Esophagus squamous epithelium (tissue), 5 donors: ENCODE measurements at regions not wholly inside any gene's neighbourhood (a gene's known extent, or its start where the extent isn't known, plus 50 kb on each side); places are given as distances from the start of the nearest gene placed in this dataset.

Experiments used
- DNase-seq: peaks from one replicate; lab custom pipeline; 2025; lab: John Stamatoyannopoulos, UW
- H3K27ac ChIP-seq, 4 donors: fragments of 200-600 bp; sonication (generic); one replicate each; pipeline ENCODE4 v1.5.1; 2016 to 2019; ENCODE audit warnings: mild to moderate bottlenecking in 1 of 4
- H3K27me3 ChIP-seq, 4 donors: fragments of 200-600 bp; sonication (generic); 1 replicate in 3 of 4; 2 replicates in 1 of 4; pipeline versions ENCODE4 v1.5.1 to v1.6.0; 2017 to 2021; ENCODE audit warnings: antibody characterized with exemption in 1 of 4
- H3K36me3 ChIP-seq, 3 donors: fragments of 200-600 bp; sonication (generic); one replicate each; pipeline ENCODE4 v1.5.1; 2016 to 2019
- H3K4me1 ChIP-seq, 3 donors: fragments of 200-600 bp; sonication (generic); one replicate each; pipeline ENCODE4 v1.5.1; 2017 to 2019
- H3K4me3 ChIP-seq, 4 donors: fragments of 200-600 bp; sonication (generic); 1 replicate in 3 of 4; 2 replicates in 1 of 4; pipeline ENCODE4 v1.5.1; 2016 to 2019; ENCODE audit warnings: mild to moderate bottlenecking in 2 of 4, moderate library complexity in 1 of 4
- H3K9me3 ChIP-seq, 3 donors: fragments of 200-600 bp; sonication (generic); one replicate each; pipeline ENCODE4 v1.5.1; 2016 to 2019
- POLR2A ChIP-seq, 4 donors: fragments of 450-650 bp; IDR thresholded peaks; one replicate each; pipeline ENCODE4 v1.6.1; 2017; ENCODE audit warnings: antibody characterized with exemption in 4 of 4, mild to moderate bottlenecking in 4 of 4, moderate library complexity in 3 of 4
- WGBS, 2 donors: methylation state at CpG; one replicate each; pipeline ENCODE4 v1.1.5; 2018; 5-methylcytosine and 5-hydroxymethylcytosine counted together
- intact Hi-C: fragments of 100-400 bp; cut with DNase I; formaldehyde crosslinking; loops from one replicate; pipeline ENCODE4 v1.15.0; 2022
- TF ChIP-seq, protein P1 (sequence below), 6 experiments: fragments of 450-650 bp in 4 of 6; fragments of 200-600 bp in 2 of 6; sonication (generic) in 2 of 6; IDR thresholded peaks; one replicate each; pipeline ENCODE4 v1.5.1; 2016 to 2019; ENCODE audit warnings: antibody characterized with exemption in 6 of 6, mild to moderate bottlenecking in 4 of 6, moderate library complexity in 4 of 6
- donor health status: DM: yes; HTN: yes; CAD: no.

DNA sequence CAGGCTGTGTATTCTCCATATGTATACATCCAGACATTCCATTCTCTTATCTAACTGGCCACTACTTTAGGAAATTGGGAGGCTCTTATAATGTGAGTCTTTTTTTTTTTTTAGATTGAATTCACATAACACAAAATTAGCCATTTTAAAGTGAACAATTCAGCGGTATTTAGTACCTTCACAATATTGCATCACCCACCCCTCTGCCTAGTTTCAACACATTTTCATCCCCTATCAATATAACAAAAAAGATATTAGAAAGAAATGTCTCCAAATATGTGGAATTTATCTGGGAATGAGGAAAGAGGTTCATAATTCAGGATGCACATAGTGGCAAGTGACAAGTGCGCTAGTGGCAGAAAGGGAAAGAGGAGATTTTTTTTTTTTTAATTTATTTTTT, 228.5 kb downstream of the ICE1 start:
- H3K4me1 ChIP-seq, result no peaks in the 10 kb centered on the region
- H3K4me3 ChIP-seq, result no peak overlapping the region
- TF ChIP-seq POLR2A (IDR thresholded peaks at IDR 0.05), result no peak
- TF ChIP-seq, protein P1, sequence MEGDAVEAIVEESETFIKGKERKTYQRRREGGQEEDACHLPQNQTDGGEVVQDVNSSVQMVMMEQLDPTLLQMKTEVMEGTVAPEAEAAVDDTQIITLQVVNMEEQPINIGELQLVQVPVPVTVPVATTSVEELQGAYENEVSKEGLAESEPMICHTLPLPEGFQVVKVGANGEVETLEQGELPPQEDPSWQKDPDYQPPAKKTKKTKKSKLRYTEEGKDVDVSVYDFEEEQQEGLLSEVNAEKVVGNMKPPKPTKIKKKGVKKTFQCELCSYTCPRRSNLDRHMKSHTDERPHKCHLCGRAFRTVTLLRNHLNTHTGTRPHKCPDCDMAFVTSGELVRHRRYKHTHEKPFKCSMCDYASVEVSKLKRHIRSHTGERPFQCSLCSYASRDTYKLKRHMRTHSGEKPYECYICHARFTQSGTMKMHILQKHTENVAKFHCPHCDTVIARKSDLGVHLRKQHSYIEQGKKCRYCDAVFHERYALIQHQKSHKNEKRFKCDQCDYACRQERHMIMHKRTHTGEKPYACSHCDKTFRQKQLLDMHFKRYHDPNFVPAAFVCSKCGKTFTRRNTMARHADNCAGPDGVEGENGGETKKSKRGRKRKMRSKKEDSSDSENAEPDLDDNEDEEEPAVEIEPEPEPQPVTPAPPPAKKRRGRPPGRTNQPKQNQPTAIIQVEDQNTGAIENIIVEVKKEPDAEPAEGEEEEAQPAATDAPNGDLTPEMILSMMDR (IDR thresholded peaks at IDR 0.05), result no peak
- H3K27me3 ChIP-seq, result no peaks in the 10 kb centered on the region
- no peak for DNase-seq
- no peak overlapping the region for H3K27ac ChIP-seq
- no peaks in the 10 kb centered on the region for H3K9me3 ChIP-seq
- intact Hi-C loops, result no loop called here
- no peaks in the 10 kb centered on the region for H3K36me3 ChIP-seq
- WGBS, 2 donors, result 92 to 98% methylated on average over 2 of the region's 2 CpGs

DNA sequence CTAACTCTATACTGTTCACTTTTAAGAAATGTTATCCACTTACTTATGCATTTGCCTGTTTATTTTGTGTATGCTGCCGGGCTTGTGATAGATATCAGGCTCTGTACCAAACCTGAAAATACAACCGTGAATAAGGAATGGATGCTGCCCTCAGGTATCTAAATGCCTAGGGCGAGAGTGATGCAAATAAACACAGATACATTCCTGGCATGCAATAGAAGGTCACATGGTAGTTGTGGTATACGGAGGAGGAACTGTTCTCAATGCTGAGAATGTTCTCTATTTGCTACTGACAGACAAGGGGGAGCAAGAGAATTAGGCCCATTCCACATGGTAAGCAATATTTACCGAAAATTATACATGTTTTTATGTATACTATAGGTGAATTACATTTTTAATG, 227.8 kb downstream of the ICE1 start:
- H3K9me3 ChIP-seq, result no peaks in the 10 kb centered on the region
- no peaks in the 10 kb centered on the region for H3K4me1 ChIP-seq
- H3K27me3 ChIP-seq, result no peaks in the 10 kb centered on the region
- DNase-seq, result no peak
- H3K36me3 ChIP-seq, result no peaks in the 10 kb centered on the region
- 44 to 46% methylated on average over 5 of the region's 5 CpGs for WGBS, 2 donors
- TF ChIP-seq POLR2A (IDR thresholded peaks at IDR 0.05), result no peak
- TF ChIP-seq, protein P1 (IDR thresholded peaks at IDR 0.05), result no peak
- H3K4me3 ChIP-seq, result no peak overlapping the region
- intact Hi-C loops, result no loop called here
- no peak overlapping the region for H3K27ac ChIP-seq

DNA sequence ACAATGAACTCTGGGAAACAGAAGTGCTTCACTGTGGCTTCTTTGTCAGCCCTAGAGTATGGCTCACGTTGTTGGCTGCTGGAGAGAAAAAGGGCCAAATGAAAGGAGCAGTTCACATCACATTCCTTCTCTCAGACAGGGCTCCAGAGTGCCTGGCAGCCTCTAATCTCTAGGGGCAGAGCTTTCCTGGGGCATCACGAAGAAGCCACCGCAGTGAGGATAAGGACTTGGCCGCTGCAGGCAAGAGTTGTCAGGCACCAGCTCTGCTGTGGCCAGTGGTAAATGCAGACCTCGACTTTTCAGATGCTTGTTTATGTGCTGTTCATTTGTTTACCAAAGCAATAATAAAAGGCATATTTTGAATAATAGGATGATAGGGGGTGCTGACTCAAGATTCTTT, 227.2 kb downstream of the ICE1 start:
- TF ChIP-seq POLR2A (IDR thresholded peaks at IDR 0.05), result no peak
- TF ChIP-seq, protein P1 (IDR thresholded peaks at IDR 0.05), result no peak
- 20 to 83% methylated on average over 1 to 4 of the region's 5 CpGs for WGBS, 2 donors
- H3K27me3 ChIP-seq, result no peaks in the 10 kb centered on the region
- DNase-seq, result no peak
- no peaks in the 10 kb centered on the region for H3K4me1 ChIP-seq
- no peaks in the 10 kb centered on the region for H3K36me3 ChIP-seq
- no peak overlapping the region for H3K27ac ChIP-seq
- no peak overlapping the region for H3K4me3 ChIP-seq
- intact Hi-C loops, result no loop called here
- no peaks in the 10 kb centered on the region for H3K9me3 ChIP-seq

DNA sequence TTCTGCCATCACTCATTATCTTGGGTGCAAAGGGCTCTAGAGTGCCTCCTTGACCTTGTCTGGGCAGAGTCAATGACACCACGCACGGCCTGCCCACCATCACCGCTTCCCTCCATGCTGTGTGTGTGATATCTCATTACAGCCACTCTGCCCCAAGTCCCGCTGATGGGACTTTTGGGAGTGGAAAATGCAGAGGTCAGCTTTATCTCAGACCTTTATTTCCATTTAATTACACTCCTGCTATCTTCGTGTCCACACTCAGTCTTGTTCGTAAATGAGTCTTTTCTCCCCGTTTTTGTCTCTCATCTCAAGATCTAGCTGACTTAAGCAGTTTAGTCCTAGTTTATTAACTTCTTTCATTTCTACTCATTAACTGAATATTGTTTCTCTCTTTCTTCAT, 226.2 kb downstream of the ICE1 start:
- no peak overlapping the region for H3K27ac ChIP-seq
- TF ChIP-seq POLR2A (IDR thresholded peaks at IDR 0.05), result no peak
- TF ChIP-seq, protein P1 (IDR thresholded peaks at IDR 0.05), result no peak
- DNase-seq, result no peak
- no peak overlapping the region for H3K4me3 ChIP-seq
- 88 to 90% methylated on average over 7 of the region's 7 CpGs for WGBS, 2 donors
- no peaks in the 10 kb centered on the region for H3K36me3 ChIP-seq
- intact Hi-C loops, result no loop called here
- H3K4me1 ChIP-seq, result no peaks in the 10 kb centered on the region
- no peaks in the 10 kb centered on the region for H3K27me3 ChIP-seq
- H3K9me3 ChIP-seq, result no peaks in the 10 kb centered on the region

DNA sequence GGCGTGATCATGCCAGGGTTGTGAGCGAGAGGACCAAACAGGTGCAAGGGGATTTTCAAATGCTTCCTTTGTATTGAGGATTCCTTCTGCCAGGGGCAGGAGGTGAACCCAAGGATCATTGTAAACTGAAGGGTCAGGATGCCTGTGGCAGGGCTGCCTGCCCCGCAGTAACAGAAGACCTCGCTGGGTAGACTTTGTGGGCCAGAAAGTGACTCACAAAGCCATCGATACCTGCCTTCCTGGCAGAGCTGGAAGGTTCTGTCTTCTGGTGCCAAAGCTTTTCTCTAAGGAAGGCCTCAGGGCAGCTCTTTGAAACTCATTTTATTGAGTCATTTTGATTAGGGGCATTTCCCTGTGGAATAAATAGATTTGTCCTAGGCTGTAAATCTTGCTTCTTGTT, 223.4 kb downstream of the ICE1 start:
- Histone ChIP-seq H3K4me1 (no peaks in the 10 kb centered on the region), H3K36me3 (no peaks in the 10 kb centered on the region), H3K27ac (no peak overlapping the region), H3K4me3 (no peak overlapping the region), H3K27me3 (no peaks in the 10 kb centered on the region), H3K9me3 (no peaks in the 10 kb centered on the region)
- TF ChIP-seq POLR2A (IDR thresholded peaks at IDR 0.05), result no peak
- TF ChIP-seq, protein P1 (IDR thresholded peaks at IDR 0.05), result no peak
- no peak for DNase-seq
- intact Hi-C loops, result no loop called here
- 35 to 66% methylated on average over 4 of the region's 5 CpGs for WGBS, 2 donors
